DMS153 treated with DMSO at 0.1 percent for 48 hours (cell line): ENCODE measurements at regions not wholly inside any gene's neighbourhood (a gene's known extent, or its start where the extent isn't known, plus 50 kb on each side); places are given as distances from the start of the nearest gene placed in this dataset.
"Not testable (repeated sequence)": the region's sequence is repeated elsewhere in the genome, so short reads cannot be mapped to it uniquely, and the experiment has no call there.

Source experiments
- DNase-seq: peaks from one replicate; lab custom pipeline; 2025; ENCODE audit not compliant: unreplicated experiment; lab: John Stamatoyannopoulos, UW

- no peak for DNase-seq
These were observed 147.2 kb upstream of the JUN start for GRCh38 chr1:58931024-58931423.

GRCh38 chr1:58931756-58932155, 147.9 kb upstream of the JUN start:
- DNase-seq, result no peak

DNA sequence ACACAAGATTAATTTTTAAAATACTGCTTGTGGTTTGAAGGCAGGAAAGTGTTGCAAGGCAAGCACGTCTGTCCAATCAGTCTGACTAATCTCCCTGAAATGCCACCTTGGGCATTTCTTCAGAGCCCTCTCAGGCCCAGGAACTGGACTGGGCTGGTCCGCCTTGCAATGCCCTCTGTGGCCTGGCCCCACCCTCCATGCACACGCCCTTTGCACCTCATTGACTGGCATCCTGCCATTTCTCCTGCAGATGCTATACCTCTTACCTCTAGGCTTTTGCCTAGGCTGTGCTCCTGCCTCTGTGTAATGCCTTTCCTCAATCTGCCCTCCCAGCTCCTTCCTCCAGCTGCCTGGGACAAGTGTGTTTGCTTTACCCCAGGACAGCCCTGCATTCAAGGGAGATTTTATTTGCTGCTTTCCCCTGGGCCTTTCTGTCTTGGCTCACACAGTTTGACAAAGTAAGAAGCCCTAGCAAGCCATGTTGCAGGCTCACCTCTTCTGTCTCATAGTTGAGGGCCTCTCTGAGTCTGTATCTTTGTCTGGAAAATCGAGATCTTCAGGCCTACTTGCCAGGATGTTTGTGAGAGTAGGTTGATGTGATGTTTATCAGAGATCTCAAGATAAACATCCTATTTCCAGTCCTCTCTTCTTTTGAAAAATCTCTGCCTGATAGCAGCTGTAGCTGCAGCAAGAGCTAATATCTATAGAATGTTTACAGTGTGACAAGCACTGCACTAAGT, 149.2 kb upstream of the JUN start:
- DNase-seq, result peak; percentile 83

GRCh38 chr1:58933599-58933926, 149.7 kb upstream of the JUN start:
- no peak for DNase-seq

GRCh38 chr1:58934706-58935105, 150.9 kb upstream of the JUN start:
- DNase-seq, result no peak

DNA sequence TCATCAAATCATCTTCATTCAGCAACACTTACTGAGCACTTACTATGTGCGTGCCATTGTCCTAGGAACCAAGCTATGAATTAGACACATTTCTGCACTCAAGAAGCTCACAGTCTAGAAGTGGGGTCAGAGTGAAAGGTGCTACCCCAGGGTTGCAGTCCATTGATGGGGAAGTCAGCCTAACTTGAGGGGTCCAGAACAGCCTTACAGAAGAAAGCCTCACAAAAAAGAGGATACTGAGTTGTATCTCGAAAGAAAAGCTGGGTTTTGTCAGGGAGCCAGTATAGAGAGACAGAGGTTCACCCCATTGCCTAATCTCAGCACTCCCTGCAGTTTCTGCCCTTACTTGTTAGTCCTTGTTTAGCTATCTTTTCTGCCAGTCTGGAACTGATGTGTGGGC, 153.1 kb upstream of the JUN start:
- no peak for DNase-seq

GRCh38 chr1:58939146-58939545, 155.3 kb upstream of the JUN start:
- no peak for DNase-seq

- DNase-seq, result no peak
These were observed 156.0 kb upstream of the JUN start for GRCh38 chr1:58939666-58940370.

GRCh38 chr1:58941471-58942289, 157.8 kb upstream of the JUN start:
- DNase-seq, result no peak

DNA sequence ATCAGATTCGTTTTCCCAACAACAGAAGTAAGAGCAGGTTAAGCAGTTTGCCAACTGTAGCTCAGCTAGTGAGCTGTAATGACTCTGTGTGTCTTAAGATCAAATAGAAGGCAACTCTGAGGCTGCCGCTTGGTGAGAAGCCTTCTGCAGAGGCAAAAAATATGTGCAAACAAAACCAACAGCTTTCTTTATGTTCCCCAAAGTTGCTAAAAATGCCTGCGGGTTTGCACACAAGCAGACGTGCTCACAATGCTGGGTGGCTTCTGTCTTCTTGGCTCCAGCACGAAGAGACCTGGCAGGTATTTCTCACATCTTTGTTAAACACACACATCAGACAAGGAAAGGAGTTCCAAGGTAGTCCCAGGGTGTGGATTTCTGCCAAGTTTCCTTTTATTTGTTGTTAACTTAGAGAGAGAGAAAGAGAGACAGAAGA, 158.9 kb upstream of the JUN start:
- DNase-seq, result no peak

DNA sequence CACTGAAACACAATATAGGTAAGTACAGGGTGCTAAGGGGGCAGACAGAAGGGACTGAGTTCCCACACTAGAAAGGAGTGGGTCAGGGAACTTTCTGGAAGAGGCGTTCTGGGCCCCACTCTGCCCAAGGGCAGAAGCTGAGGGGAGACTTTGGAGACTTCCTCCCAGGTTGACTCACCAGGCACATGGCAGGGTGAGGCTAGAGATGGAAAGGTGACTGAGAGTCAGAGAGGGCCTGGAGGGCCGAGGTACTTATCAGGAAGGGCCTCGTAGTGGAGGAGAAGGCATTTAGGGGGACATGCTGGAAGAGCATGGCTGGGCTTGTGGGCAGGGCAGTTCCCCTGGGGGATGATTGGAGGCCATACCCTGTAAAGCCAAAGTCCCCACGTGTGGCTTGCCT, 159.9 kb upstream of the JUN start:
- no peak for DNase-seq

DNA sequence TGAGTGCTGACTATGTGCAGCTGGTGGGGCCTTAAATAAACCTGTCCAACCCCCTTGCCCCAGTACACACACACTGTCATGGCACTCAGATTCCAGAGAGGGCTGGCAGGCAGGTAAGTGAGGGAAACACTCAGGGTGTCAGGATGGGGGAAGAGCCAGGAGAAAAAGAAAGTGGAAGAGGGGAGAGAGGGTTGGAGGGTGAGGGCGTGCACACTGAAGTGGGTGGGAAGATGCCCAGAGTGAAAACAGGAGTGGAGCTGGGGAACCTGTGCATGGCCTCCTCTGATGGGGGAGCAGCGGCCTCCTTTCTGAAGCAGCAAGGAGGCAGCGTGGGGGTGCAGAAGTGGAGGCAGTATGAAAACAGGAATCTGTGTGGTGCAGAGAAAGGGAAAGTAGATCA, 160.6 kb upstream of the JUN start:
- no peak for DNase-seq

DNA sequence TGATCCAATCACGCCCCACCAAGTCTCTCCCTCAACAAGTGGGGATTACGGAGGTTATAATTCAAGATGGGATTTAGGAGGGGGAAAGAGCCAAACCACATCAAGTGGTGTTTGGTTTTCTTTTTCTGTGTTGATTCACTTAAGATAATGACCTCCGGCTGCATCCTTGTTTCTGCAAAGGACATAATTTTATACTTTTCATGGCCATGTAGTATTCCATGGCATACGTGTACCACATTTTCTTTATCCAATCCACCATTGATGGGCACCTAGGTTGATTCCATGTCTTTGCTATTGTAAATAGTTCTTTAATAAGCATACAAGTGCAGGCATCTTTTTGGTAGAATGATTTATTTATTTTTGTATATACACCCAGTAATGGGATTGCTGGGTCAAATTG, 162.5 kb upstream of the JUN start:
- DNase-seq, result no peak

DNA sequence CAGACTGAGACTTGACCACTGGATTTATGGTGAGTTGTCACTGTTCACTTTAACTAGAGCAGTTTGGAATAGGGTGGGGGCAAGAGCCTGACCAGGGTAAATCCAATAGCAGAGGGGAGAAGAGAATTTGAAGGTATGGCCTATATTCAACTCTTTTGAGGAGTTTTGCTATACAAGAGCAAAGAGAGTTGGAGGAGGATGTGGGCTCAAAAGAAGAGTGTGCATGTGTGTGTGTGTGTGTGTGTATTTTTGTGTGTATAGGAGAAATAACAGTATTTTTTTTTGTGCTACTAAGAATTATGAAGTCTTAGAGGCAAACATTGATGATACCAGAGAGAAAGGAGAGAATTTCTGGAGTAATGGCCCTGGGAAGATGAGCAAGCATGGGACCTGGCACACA, 164.8 kb upstream of the JUN start:
- DNase-seq, result no peak

GRCh38 chr1:58949551-58950220, 165.8 kb upstream of the JUN start:
- no peak for DNase-seq

GRCh38 chr1:58950897-58951296, 167.1 kb upstream of the JUN start:
- no peak for DNase-seq

DNA sequence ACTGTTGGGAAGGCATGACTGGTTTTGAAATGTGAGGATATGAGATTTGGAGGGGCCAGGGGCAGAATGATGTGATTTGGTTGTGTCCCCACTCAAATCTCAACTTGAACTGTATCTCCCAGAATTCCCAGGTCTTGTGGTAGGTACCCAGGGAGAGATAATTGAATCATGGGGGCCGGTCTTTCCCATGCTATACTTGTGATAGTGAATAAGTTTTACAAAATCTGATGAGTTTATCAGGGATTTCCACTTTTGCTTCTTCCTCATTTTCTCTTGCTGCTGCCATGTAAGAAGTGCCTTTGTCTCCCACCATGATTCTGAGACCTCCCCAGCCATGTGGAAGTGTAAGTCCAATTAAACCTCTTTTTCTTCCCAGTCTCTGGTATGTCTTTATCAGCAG, 170.1 kb upstream of the JUN start:
- DNase-seq, result not testable (repeated sequence)

- not testable (repeated sequence) for DNase-seq
These were observed 179.4 kb upstream of the JUN start for GRCh38 chr1:58963287-58963686.

DNA sequence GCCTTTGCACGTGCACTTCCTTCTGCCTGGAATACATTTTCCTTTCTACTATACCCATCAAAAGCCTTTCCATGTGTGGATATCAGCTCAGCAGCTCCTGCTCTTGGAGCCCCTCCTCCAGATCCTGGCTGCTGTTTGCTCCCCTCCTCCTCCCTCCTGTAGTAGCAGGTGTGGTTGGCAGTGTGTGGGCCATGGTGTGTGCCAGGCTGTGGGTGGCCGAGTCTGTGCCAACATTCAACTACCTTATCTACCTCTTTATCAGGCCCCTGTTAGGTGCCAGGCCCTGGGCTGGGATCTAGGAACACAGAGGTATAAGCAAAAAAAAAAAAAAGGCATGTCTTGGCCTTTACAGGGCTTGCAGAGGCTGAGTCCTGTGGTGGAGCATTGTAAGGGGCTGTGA, 180.6 kb upstream of the JUN start:
- no peak for DNase-seq

- no peak for DNase-seq
These were observed 181.0 kb upstream of the JUN start for GRCh38 chr1:58964880-58965279.

DNA sequence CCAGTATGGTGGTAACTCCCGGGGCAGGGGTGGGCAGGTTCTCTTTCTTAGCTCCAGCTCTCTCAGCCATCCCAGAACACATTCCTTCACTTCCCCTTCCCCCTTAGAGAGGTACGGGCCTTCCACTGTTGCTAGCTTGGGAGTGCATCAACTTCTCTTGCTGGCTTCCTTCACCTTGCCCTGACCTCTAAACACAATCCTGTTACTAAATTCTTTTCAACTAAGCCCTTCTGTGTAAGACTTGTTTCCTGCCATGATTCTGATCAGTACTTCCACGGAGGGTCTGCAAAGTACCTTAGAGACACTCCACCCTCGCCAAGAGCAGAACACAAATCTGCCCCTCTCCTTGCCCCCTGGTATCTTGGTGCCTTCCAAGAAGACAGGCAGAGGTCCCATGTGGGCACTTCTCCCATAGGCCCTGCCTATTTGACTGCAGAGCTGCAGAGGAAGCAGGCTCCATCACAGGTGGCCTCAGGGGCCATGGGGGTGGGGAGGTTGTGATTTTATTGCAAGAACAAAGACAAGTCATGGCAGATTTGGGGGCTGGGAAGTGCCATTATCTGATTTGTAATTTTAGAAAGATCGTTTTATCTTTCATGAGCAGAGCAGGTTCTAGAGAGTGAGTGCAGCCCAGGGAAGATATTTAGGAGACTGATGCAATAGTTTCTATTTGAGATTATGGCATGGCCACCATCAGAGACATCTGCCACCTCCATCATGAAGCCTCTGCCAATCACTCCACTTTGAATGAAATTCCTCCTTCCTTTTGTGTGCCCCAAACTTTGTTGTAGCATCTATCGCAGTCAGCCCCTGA, 182.5 kb upstream of the JUN start:
- DNase-seq, result no peak
